Karpas-422 (cell line): ENCODE measurements at regions not wholly inside any gene's neighbourhood (a gene's known extent, or its start where the extent isn't known, plus 50 kb on each side); places are given as distances from the start of the nearest gene placed in this dataset.
"Not testable (repeated sequence)": the region's sequence is repeated elsewhere in the genome, so short reads cannot be mapped to it uniquely, and the experiment has no call there.

Experiments used
- DNase-seq: peaks from one replicate; pipeline ENCODE4 v3.0.0-alpha.2; 2015
- H2AFZ ChIP-seq: fragments of 200-600 bp; sonication (generic); 2 replicates; pipeline ENCODE4 v1.6.1; 2014; ENCODE audit warnings: antibody characterized with exemption, low read length, mixed read lengths
- H3K27ac ChIP-seq: fragments of 200-600 bp; sonication (generic); 2 replicates; pipeline ENCODE4 v1.5.1; 2014; ENCODE audit warnings: mild to moderate bottlenecking, low read length, moderate library complexity
- H3K27me3 ChIP-seq: fragments of 200-600 bp; sonication (generic); 2 replicates; pipeline ENCODE4 v1.6.1; 2014; ENCODE audit warnings: low read length, mixed read lengths
- H3K36me3 ChIP-seq: fragments of 200-600 bp; sonication (generic); 2 replicates; pipeline ENCODE4 v1.6.1; 2014; ENCODE audit warnings: low read length, mixed read lengths; ENCODE audit not compliant: insufficient read depth
- H3K4me1 ChIP-seq: fragments of 200-600 bp; sonication (generic); 2 replicates; pipeline ENCODE4 v1.6.1; 2014; ENCODE audit warnings: mild to moderate bottlenecking, low read length, mixed read lengths
- H3K4me2 ChIP-seq: fragments of 200-600 bp; sonication (generic); 2 replicates; pipeline ENCODE4 v1.6.1; 2014; ENCODE audit warnings: low read length, low read depth, mild to moderate bottlenecking; ENCODE audit not compliant: poor library complexity, severe bottlenecking
- H3K4me3 ChIP-seq: fragments of 200-600 bp; sonication (generic); 2 replicates; pipeline ENCODE4 v1.5.1; 2014; ENCODE audit warnings: mild to moderate bottlenecking, antibody characterized with exemption, low read length, mixed read lengths
- H3K79me2 ChIP-seq: fragments of 200-600 bp; sonication (generic); 2 replicates; pipeline ENCODE4 v1.6.1; 2014; ENCODE audit warnings: mild to moderate bottlenecking, low read length, mixed read lengths
- H3K9ac ChIP-seq: fragments of 200-600 bp; sonication (generic); 2 replicates; pipeline ENCODE4 v1.6.0; 2014; ENCODE audit warnings: low read length
- H3K9me2 ChIP-seq: fragments of 200-600 bp; sonication (generic), shearing (Covaris generic); replicated peaks from 2 replicates; pipeline ENCODE4 v1.6.0; 2014; ENCODE audit warnings: mild to moderate bottlenecking, low read length, moderate library complexity; ENCODE audit not compliant: insufficient read depth
- H3K9me3 ChIP-seq: fragments of 300-700, 200-600 bp; sonication (generic); 2 replicates; pipeline ENCODE4 v1.6.1; 2014; ENCODE audit warnings: low read length, mixed read lengths
- H4K20me1 ChIP-seq: fragments of 200-600 bp; sonication (generic); 2 replicates; pipeline ENCODE4 v1.6.1; 2014; ENCODE audit warnings: mild to moderate bottlenecking, antibody characterized with exemption, low read length, low read depth; ENCODE audit not compliant: insufficient read depth

DNA sequence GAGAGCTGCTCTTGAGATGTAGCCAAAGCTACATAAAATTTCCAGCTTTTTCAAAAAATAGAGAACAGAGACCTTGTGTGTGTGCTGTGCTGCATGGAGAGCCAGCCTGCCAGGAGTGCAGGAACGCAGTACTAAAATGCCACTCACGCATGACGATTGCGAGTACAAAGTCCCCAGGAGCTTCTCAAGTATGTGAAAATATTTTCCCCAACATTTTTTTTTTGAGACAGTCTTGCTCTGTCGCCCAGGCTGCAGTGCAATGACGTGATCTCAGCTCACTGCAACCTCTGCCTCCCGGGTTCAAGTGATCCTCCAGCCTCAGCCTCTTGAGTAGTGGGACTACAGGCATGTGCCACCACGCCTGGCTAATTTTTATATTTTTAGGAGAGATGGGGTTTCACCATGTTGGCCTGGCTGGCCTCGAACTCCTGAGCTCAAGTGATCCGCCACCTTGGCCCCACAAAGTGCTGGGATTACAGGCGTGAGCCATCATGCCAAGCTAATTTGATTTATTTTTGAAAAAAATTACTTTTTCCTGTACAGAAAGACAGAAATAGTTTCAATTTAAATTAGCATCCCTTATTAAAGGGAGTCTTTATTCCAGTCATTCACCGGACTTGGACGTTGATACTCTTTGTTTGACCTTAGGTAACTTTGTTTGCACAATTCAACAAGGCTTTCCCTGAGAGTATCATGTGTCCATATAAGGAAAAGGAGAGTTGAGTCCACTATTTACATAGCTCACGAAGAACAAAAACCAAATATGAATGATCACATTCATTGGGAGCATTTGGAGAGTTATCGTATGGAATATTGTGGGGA, 57.9 kb upstream of the GPR31 start:
- H3K27ac ChIP-seq, H3K4me2 ChIP-seq, H3K9ac ChIP-seq, H3K9me2 ChIP-seq, H3K27me3 ChIP-seq, H3K9me3 ChIP-seq, H3K79me2 ChIP-seq, H4K20me1 ChIP-seq, H3K36me3 ChIP-seq, H2AFZ ChIP-seq, DNase-seq, H3K4me1 ChIP-seq, H3K4me3 ChIP-seq: not testable (repeated sequence)

DNA sequence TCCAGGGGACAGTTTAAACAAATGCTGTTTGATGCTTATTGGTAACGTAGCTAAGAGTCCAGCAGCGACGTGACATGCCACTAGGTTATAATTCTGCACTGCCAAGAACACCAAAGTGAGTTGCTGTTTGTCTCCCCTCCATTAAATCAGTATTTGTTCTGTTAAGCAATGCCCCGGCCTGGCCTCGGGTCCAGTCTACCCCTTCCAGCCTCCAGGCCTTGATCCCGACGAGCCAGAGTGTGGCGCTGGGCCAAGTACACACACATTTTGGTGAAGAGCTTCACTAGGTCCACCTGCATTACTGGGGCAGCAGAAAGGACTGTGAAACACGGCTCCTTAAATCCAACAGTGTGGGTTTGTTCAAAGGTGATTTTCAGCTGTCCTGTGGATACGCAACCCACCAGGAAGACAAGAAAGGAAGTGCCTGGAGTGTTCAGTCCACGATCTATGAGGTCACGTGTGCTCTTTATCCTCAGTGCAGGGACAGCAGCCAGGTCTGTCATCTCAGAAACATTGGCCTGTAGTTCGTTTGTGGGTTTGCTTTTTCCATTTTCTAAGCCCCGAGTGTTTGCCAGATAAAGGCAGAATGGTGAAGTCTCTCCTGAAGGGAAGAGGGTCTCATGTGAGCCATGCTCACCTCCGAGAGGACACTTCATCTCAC, 58.7 kb upstream of the GPR31 start:
- H3K4me3 ChIP-seq, H3K27me3 ChIP-seq, H3K4me2 ChIP-seq, H2AFZ ChIP-seq, DNase-seq, H3K79me2 ChIP-seq, H3K27ac ChIP-seq, H3K36me3 ChIP-seq, H4K20me1 ChIP-seq, H3K4me1 ChIP-seq, H3K9me3 ChIP-seq, H3K9ac ChIP-seq, H3K9me2 ChIP-seq: not testable (repeated sequence)

DNA sequence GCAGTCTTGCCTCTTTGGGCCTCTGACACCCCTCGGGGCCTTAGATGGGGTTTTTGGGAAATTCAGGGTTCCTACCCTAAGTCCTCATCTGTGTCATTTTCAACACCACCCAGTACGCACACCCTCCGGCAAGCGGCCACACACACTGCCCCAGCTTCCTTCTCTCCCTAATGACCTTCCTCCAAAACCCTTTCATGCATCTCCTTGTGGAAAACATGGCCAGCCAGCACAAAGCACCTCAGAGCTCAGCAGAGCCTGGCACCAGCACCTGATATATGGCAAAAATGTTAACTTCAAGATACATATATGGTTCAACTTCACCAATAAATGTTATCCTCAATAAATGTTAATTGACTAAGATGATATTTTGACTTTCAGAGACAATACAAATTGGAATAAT, 59.3 kb upstream of the GPR31 start:
- not testable (repeated sequence) for DNase-seq, H3K79me2 ChIP-seq, H3K27ac ChIP-seq, H3K4me2 ChIP-seq, H4K20me1 ChIP-seq, H3K4me1 ChIP-seq, H2AFZ ChIP-seq, H3K4me3 ChIP-seq, H3K9me3 ChIP-seq, H3K9me2 ChIP-seq, H3K27me3 ChIP-seq, H3K36me3 ChIP-seq, H3K9ac ChIP-seq

DNA sequence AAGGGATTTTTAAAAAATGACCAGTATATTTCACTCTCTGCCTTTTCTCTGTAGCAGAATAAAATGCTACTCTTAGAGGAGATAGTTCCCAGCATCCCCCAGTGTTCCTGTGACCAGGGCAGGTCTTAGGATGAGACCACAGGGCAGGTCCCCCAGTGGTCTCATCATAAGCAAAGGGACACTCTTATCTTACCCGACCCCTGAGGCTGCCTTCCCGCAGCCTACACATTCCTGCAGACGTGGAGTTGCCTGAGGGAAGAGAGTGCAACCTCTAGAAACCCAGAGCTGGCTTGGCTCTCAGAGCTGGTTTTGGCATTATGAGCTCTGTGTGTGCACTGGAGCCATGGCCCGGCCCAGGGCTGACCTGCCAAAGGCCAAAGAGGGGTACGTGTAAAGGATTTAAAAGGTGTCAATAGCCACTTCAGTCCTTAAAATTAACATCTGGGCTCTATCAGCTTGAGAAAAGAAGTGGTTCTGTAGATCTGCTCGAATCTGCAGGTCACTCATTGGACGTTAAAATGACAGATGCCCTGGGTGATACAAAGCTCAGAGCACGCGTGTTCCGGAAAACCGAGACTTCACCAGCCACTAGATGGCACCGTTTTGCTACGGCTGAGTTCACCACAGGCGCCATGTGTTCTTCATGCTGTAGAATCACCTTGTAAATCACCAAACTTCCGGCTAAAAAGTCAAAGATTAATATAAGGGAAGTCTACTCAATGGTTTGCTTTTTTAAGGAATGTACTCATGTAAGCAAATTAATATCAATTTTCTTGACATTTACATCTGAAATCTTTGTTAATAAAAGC, 60.4 kb upstream of the GPR31 start:
- not testable (repeated sequence) for H3K4me3 ChIP-seq, H2AFZ ChIP-seq, H3K9ac ChIP-seq, H3K36me3 ChIP-seq, H3K4me2 ChIP-seq, H3K9me2 ChIP-seq, H3K9me3 ChIP-seq, H3K79me2 ChIP-seq, H3K27ac ChIP-seq, H3K4me1 ChIP-seq, H3K27me3 ChIP-seq, H4K20me1 ChIP-seq
- DNase-seq = peak; percentile 69

DNA sequence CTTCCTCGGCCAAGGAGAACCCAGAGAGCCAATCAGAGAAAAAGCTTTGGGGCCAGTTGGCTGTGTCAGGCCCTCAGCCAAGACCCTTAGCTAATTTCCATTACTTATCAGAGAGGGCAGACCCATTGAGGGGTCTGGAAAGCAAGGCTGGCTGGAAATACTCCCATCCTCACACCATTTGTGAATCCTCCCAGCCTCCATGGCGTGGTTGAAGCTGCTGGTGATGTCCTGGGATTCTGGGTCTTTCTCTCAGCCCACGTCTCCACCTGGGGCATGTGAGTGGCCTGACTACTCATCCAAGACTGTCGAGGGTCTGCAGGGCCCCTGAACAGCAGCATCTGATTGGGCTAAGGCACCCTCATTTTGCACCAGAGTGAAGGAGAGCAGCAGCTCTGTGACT, 61.3 kb upstream of the GPR31 start:
- not testable (repeated sequence) for H3K4me2 ChIP-seq, H3K79me2 ChIP-seq, H3K36me3 ChIP-seq, H3K27ac ChIP-seq, H3K4me1 ChIP-seq, H3K4me3 ChIP-seq, H3K9me3 ChIP-seq, H4K20me1 ChIP-seq, H3K9me2 ChIP-seq, H2AFZ ChIP-seq, DNase-seq, H3K9ac ChIP-seq, H3K27me3 ChIP-seq

DNA sequence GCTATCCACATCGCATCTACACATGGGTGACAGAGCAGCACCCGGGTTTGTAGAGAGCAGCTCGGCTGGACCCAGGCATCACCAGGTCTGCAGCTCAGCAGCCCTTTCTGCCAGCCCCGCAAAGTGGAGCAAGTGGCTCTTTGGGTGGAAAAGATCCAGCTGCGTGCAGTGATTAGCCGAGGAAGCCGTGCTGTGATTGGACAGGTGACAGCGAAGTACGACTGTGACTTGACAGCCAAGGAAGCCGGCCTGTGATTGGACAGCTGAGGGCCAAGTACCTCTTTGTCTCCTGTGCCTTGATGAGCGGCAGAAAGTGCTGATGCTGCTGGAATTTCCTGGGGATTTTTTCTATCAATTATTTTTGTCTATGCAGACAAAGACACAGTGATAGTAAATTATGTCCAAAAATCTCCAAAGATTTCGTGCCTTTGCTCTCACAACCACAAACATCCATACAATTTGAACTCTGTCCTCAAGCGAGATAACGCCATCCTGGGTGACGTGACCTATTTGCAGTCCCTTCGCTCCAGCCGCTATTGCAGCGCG, 62.3 kb upstream of the GPR31 start:
- no peaks in the 10 kb centered on the region for H3K9me2 ChIP-seq
- H3K9me3 ChIP-seq = no peaks in the 10 kb centered on the region
- H2AFZ ChIP-seq = no peak overlapping the region
- no peaks in the 10 kb centered on the region for H3K36me3 ChIP-seq
- no peak overlapping the region for H3K27ac ChIP-seq
- no peak overlapping the region for H3K4me2 ChIP-seq
- H3K27me3 ChIP-seq = no peaks in the 10 kb centered on the region
- no peaks in the 10 kb centered on the region for H3K79me2 ChIP-seq
- H4K20me1 ChIP-seq = no peaks in the 10 kb centered on the region
- no peaks in the 10 kb centered on the region for H3K4me1 ChIP-seq
- DNase-seq = no peak
- no peak overlapping the region for H3K9ac ChIP-seq
- H3K4me3 ChIP-seq = no peak overlapping the region

DNA sequence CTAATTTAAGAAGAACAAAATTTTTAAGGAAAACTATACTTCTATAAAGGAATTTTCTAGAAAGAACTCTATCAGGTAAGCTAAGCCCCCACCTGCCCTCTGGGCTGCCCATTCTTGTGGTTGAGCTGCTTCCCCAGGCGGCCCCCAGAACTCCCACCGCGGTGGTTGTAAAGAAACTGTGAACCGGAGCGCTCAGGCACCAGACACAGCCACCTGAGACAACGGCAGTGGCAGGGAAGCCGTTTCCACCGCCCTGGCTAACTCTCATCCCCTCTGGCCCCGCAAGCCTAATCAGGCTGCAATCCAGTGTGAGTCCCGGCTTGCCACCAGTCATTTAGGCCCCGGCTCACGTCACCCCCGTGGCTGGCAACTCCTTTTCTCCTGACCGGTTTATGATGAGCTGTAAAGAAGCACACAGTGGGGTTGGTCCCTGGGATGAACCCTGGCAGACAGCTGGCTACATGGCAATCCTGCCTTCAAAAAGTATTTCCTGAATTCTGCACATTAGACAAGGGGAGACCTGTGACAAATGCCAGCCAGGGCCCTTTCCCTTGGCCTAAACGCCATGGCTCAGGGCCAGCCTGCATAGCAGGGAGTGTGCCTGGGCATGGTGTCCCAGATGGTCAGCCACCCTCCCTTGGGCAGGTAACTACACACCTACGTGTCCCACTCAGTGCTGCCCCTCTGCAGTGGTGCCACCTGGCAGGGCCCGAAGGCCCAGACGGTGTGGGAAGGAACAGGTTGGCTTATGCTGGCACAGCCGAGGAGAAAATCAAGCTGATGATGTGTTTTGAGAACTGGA, 63.8 kb upstream of the GPR31 start:
- Histone ChIP-seq H3K27me3 (no peaks in the 10 kb centered on the region), H3K9ac (no peak overlapping the region), H3K27ac (no peak overlapping the region), H3K9me3 (no peaks in the 10 kb centered on the region), H3K4me1 (no peaks in the 10 kb centered on the region), H3K79me2 (no peaks in the 10 kb centered on the region), H4K20me1 (no peaks in the 10 kb centered on the region), H2AFZ (no peak overlapping the region), H3K36me3 (no peaks in the 10 kb centered on the region), H3K9me2 (no peaks in the 10 kb centered on the region), H3K4me3 (no peak overlapping the region), H3K4me2 (no peak overlapping the region)
- DNase-seq = no peak
